ENCODE measurements at regions not wholly inside any gene's neighbourhood (a gene's known extent, or its start where the extent isn't known, plus 50 kb on each side); places are given as distances from the start of the nearest gene placed in this dataset.

- intact Hi-C loops (cut with micrococcal nuclease) (no loop called here), in situ Hi-C loops (cut with MboI) (no loop called here)
- BruUV-seq (replicated peaks) = no TSS peak
- DNase-seq (ENCODE audit: extremely low read depth in 1 of 4, low spot score in 3 of 4) = no peak
- Histone ChIP-seq H3K4me3 (no peak overlapping the region), H3K79me2 (ENCODE audit: control insufficient read depth, insufficient read depth, low read length) (no peaks in the 10 kb centered on the region), H3K9ac (ENCODE audit: insufficient read depth in 1 of 2, low read depth in 2 of 2, low read length in 2 of 2) (no peak overlapping the region), H3K9me1 (ENCODE audit: control insufficient read depth, insufficient read depth, low read length) (no peaks in the 10 kb centered on the region), H3K4me1 (replicated peaks in 1 of 2; ENCODE audit: control insufficient read depth in 2 of 2, insufficient read depth in 2 of 2, low read length in 2 of 2) (no peaks in the 10 kb centered on the region), H4K20me1 (replicated peaks; ENCODE audit: control insufficient read depth, insufficient read depth, low read length) (no peaks in the 10 kb centered on the region), H3K9me3 (replicated peaks; ENCODE audit: control insufficient read depth, insufficient read depth, low read depth, low read length) (no peaks in the 10 kb centered on the region), H3K27ac (ENCODE audit: extremely low read depth, low read depth, low read length) (no peak overlapping the region), H3K4me2 (ENCODE audit: insufficient read depth, low read length) (no peak overlapping the region), H3K36me3 (ENCODE audit: control insufficient read depth, insufficient read depth, low read length) (no peaks in the 10 kb centered on the region), H2AFZ (ENCODE audit: low read depth, low read length) (no peak overlapping the region), H3K27me3 (ENCODE audit: control insufficient read depth in 2 of 2, insufficient read depth in 2 of 2, low read length in 2 of 2) (no peaks in the 10 kb centered on the region)
- TF ChIP-seq TGIF2 (CRISPR knock-in tag; IDR thresholded peaks at IDR 0.05) (no peak), ZNF586 (CRISPR knock-in tag; conservative IDR thresholded peaks at IDR 0.05) (no peak), SIX5 (IDR thresholded peaks at IDR 0.05; ENCODE audit: borderline replicate concordance in 1 of 2, insufficient read depth in 1 of 2, low read depth in 1 of 2, low read length in 2 of 2) (no peak), ETS2 (tag; IDR thresholded peaks at IDR 0.05; ENCODE audit: borderline replicate concordance, poor library complexity, severe bottlenecking) (no peak), NFIX (CRISPR knock-in tag; IDR thresholded peaks at IDR 0.05; ENCODE audit: low read depth) (no peak), HMBOX1 (IDR thresholded peaks at IDR 0.05) (no peak), MTA3 (IDR thresholded peaks at IDR 0.05; ENCODE audit: borderline replicate concordance) (no peak)
- CTCF ChIA-PET (ENCODE audit: low intra/inter-chr PET ratio) = no interaction called here
- 0% methylated on average over 1 of the region's 1 CpG for WGBS (ENCODE audit: insufficient coverage, low coverage, missing lambda C conversion rate)
- no peak for FAIRE-seq
- POLR2A ChIA-PET = no interaction called here
- ATAC-seq = no peak
These were observed 586.8 kb upstream of the LMO3 start for GRCh38 chr12:17192721-17193120.

All from K562 (cell line).